Sigmoid colon (tissue), 6 donors: ENCODE measurements at regions not wholly inside any gene's neighbourhood (a gene's known extent, or its start where the extent isn't known, plus 50 kb on each side); places are given as distances from the start of the nearest gene placed in this dataset.

Source experiments
- DNase-seq: peaks from one replicate; pipeline ENCODE4 v3.0.0-alpha.2; 2019
- H3K27ac ChIP-seq, 4 donors: fragments of 200-600 bp; sonication (generic); one replicate each; pipeline ENCODE4 v1.5.1; 2016 to 2019; ENCODE audit warnings: mild to moderate bottlenecking in 1 of 4
- H3K27me3 ChIP-seq, 3 donors: fragments of 200-600 bp; sonication (generic); one replicate each; pipeline ENCODE4 v1.5.1; 2019; ENCODE audit warnings: mild to moderate bottlenecking in 1 of 3
- H3K36me3 ChIP-seq, 4 donors: fragments of 200-600 bp; sonication (generic); one replicate each; pipeline ENCODE4 v1.5.1; 2016 to 2019
- H3K4me1 ChIP-seq, 4 donors: fragments of 200-600 bp; sonication (generic); one replicate each; pipeline ENCODE4 v1.5.1; 2017 to 2019
- H3K4me3 ChIP-seq, 4 donors: fragments of 200-600 bp; sonication (generic); one replicate each; pipeline ENCODE4 v1.5.1; 2017 to 2019; ENCODE audit warnings: mild to moderate bottlenecking in 2 of 4, moderate library complexity in 1 of 4
- H3K9me3 ChIP-seq, 4 donors: fragments of 200-600 bp in 3 of 4; sonication (generic) in 3 of 4; one replicate each; pipeline versions ENCODE4 v1.5.1 to v1.6.1; 2013 to 2019
- EP300 ChIP-seq, 4 donors: sonication (generic); formaldehyde crosslinking; IDR thresholded peaks; one replicate each; pipeline ENCODE4 v1.6.1; 2017; ENCODE audit warnings: antibody characterized with exemption in 4 of 4
- POLR2A ChIP-seq, 2 donors: fragments of 450-650 bp; IDR thresholded peaks; one replicate each; pipeline ENCODE4 v1.6.1; 2016; ENCODE audit warnings: antibody characterized with exemption in 2 of 2, mild to moderate bottlenecking in 2 of 2, moderate library complexity in 2 of 2
- POLR2AphosphoS5 ChIP-seq, 4 donors: sonication (generic); formaldehyde crosslinking; IDR thresholded peaks; one replicate each; pipeline ENCODE4 v1.6.1; 2017; ENCODE audit warnings: antibody characterized with exemption in 4 of 4
- WGBS, 2 donors: extraction: QIAGEN DNeasy Blood & Tissue Kit; methylation state at CpG; one replicate each; pipeline ENCODE4 v1.1.7; 2013; 5-methylcytosine and 5-hydroxymethylcytosine counted together
- intact Hi-C: fragments of 100-400 bp; cut with DNase I; formaldehyde crosslinking; loops from one replicate; pipeline ENCODE4 v1.15.1; 2023
- TF ChIP-seq, protein P1 (sequence below), 4 experiments: fragments of 450-650 bp in 3 of 4; fragments of 200-600 bp in 1 of 4; IDR thresholded peaks; one replicate each; pipeline ENCODE4 v1.5.1; 2016 to 2019; ENCODE audit warnings: antibody characterized with exemption in 4 of 4, mild to moderate bottlenecking in 3 of 4, moderate library complexity in 2 of 4
- donor health status: healthy with polysubstance abuse.
- donor health status: healthy.

DNA sequence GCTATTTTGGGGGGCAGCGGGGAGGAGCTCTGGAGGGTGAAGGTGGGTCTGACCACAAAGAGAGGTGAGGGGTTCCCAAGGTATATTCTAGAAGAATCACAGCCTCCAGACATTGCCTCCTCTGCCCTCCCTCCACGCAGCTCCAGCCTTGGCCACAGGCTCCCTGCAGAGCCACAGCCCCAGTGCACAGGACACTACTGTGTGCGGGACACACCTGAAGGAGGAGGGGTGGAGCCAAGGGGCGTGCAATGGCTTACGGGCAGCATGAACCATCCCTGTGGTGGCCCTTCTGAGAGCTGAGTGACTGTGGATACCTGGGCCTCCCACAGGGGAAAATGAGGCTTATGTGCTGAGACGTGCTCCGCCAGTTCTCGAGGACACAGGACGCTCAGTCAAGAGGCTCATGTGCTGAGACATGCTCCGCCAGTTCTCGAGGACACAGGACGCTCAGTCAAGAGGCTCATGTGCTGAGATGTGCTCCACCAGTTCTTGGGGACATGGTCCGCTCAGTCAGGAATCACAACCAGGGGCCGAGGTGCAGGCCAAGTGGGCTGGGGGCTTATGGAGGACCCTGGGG is 417.3 kb downstream of the SHANK2 start:
- Histone ChIP-seq H3K4me3 (no peak overlapping the region), H3K36me3 (no peaks in the 10 kb centered on the region), H3K9me3 (peaks cover 0 to 9% (median 0%) of the 10 kb centered on the region in 4 donors), H3K27me3 (peaks cover 0 to 2% (median 0%) of the 10 kb centered on the region in 3 donors), H3K4me1 (no peaks in the 10 kb centered on the region), H3K27ac (no peak overlapping the region)
- 89 to 92% methylated on average over 14 of the region's 14 CpGs for WGBS, 2 donors
- intact Hi-C loops, result loop anchor here (5.0 kb wide), 1 partner anchor 247 kb away; no protein-coding TSS in a partner anchor
- no peak for DNase-seq
- no peak for TF ChIP-seq POLR2AphosphoS5 (IDR thresholded peaks at IDR 0.05)
- TF ChIP-seq, protein P1, sequence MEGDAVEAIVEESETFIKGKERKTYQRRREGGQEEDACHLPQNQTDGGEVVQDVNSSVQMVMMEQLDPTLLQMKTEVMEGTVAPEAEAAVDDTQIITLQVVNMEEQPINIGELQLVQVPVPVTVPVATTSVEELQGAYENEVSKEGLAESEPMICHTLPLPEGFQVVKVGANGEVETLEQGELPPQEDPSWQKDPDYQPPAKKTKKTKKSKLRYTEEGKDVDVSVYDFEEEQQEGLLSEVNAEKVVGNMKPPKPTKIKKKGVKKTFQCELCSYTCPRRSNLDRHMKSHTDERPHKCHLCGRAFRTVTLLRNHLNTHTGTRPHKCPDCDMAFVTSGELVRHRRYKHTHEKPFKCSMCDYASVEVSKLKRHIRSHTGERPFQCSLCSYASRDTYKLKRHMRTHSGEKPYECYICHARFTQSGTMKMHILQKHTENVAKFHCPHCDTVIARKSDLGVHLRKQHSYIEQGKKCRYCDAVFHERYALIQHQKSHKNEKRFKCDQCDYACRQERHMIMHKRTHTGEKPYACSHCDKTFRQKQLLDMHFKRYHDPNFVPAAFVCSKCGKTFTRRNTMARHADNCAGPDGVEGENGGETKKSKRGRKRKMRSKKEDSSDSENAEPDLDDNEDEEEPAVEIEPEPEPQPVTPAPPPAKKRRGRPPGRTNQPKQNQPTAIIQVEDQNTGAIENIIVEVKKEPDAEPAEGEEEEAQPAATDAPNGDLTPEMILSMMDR (IDR thresholded peaks at IDR 0.05), result no peak
- no peak for TF ChIP-seq EP300 (IDR thresholded peaks at IDR 0.05)
- TF ChIP-seq POLR2A (IDR thresholded peaks at IDR 0.05), result no peak

DNA sequence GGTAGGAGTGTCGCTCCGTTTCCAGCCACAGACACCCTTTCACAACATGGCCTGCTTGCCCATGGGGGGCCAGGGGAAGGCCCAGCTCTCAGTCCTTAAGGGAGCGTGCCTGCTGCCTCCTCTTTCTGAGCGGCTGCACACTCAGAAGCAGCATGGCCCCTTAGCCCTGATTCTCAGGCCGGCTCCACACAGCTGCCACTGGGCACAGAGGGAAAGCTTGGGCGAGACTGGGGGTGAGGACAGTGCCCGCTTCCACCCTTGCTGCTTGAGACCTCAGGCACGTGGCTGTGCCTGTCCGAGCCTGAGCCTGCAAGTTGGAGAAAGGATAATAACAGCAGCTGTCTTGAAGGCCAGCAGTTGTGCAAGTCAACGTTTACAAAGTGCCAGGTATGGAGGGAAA is 416.3 kb downstream of the SHANK2 start:
- WGBS, 2 donors, result 86 to 87% methylated on average over 10 of the region's 10 CpGs
- Histone ChIP-seq H3K27me3 (no peaks in the 10 kb centered on the region), H3K4me3 (no peak overlapping the region), H3K9me3 (peaks cover 0 to 9% (median 0%) of the 10 kb centered on the region in 4 donors), H3K27ac (no peak overlapping the region), H3K4me1 (no peaks in the 10 kb centered on the region), H3K36me3 (no peaks in the 10 kb centered on the region)
- no peak for DNase-seq
- intact Hi-C loops, result no loop called here
- TF ChIP-seq EP300 (IDR thresholded peaks at IDR 0.05) (no peak), POLR2A (IDR thresholded peaks at IDR 0.05) (no peak), POLR2AphosphoS5 (IDR thresholded peaks at IDR 0.05) (no peak)
- TF ChIP-seq, protein P1 (IDR thresholded peaks at IDR 0.05), result no peak

DNA sequence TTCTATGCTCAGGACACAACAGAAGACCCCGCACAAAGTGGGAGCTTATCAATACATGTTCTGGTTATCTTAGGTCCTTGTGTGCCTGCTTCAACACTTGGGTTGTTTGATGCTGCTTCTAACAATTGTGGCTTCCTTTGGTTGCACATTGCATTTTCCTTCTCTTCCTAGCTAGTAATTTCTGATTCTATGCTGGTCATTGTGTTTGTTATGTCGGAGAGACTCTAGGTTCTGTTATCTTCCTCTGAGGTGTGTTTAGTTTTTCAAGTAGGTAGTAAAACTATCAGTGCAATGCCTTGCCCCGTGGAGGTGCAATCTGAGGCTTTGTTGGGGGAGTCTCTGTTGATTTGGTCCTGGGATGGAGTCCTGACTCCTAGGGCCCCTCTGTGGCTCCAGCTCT is 414.2 kb downstream of the SHANK2 start:
- Histone ChIP-seq H3K4me3 (no peak overlapping the region), H3K27ac (no peak overlapping the region), H3K4me1 (no peaks in the 10 kb centered on the region), H3K36me3 (no peaks in the 10 kb centered on the region), H3K27me3 (no peaks in the 10 kb centered on the region), H3K9me3 (peaks cover 0 to 9% (median 0%) of the 10 kb centered on the region in 4 donors)
- TF ChIP-seq EP300 (IDR thresholded peaks at IDR 0.05), result no peak
- no peak for TF ChIP-seq POLR2A (IDR thresholded peaks at IDR 0.05)
- TF ChIP-seq, protein P1 (IDR thresholded peaks at IDR 0.05), result no peak
- no peak for TF ChIP-seq POLR2AphosphoS5 (IDR thresholded peaks at IDR 0.05)
- WGBS, 2 donors, result 83 to 91% methylated on average over 3 of the region's 3 CpGs
- intact Hi-C loops, result no loop called here
- no peak for DNase-seq

GRCh38 chr11:70839851-70840250 is 412.5 kb downstream of the SHANK2 start:
- DNase-seq, result no peak
- H3K27me3 ChIP-seq, result no peaks in the 10 kb centered on the region
- peaks cover 0 to 9% (median 0%) of the 10 kb centered on the region in 4 donors for H3K9me3 ChIP-seq
- H3K36me3 ChIP-seq, result no peaks in the 10 kb centered on the region
- intact Hi-C loops, result no loop called here
- H3K27ac ChIP-seq, result no peak overlapping the region
- 94 to 95% methylated on average over 10 of the region's 10 CpGs for WGBS, 2 donors
- no peaks in the 10 kb centered on the region for H3K4me1 ChIP-seq
- no peak overlapping the region for H3K4me3 ChIP-seq
- no peak for TF ChIP-seq EP300 (IDR thresholded peaks at IDR 0.05)

GRCh38 chr11:70841264-70841663 is 411.1 kb downstream of the SHANK2 start:
- WGBS, 2 donors, result 94 to 95% methylated on average over 8 of the region's 8 CpGs
- Histone ChIP-seq H3K27ac (no peak overlapping the region), H3K4me1 (no peaks in the 10 kb centered on the region), H3K4me3 (no peak overlapping the region), H3K27me3 (no peaks in the 10 kb centered on the region), H3K36me3 (no peaks in the 10 kb centered on the region), H3K9me3 (peaks cover 0 to 9% (median 0%) of the 10 kb centered on the region in 4 donors)
- intact Hi-C loops, result no loop called here
- DNase-seq, result no peak
- no peak for TF ChIP-seq POLR2A (IDR thresholded peaks at IDR 0.05)
- TF ChIP-seq, protein P1 (IDR thresholded peaks at IDR 0.05), result no peak
- no peak for TF ChIP-seq POLR2AphosphoS5 (IDR thresholded peaks at IDR 0.05)
- TF ChIP-seq EP300 (IDR thresholded peaks at IDR 0.05), result no peak
